ENCODE measurements at regions not wholly inside any gene's neighbourhood (a gene's known extent, or its start where the extent isn't known, plus 50 kb on each side); places are given as distances from the start of the nearest gene placed in this dataset.

- no peak for DNase-seq (ENCODE audit: low spot score)
These were observed 60.9 kb upstream of the ZNF469 start for GRCh38 chr16:88321635-88322499.

GRCh38 chr16:88322500-88322970, 60.2 kb upstream of the ZNF469 start:
- no peak for DNase-seq (ENCODE audit: low spot score)

GRCh38 chr16:88323041-88323440, 59.7 kb upstream of the ZNF469 start:
- DNase-seq (ENCODE audit: low spot score): no peak

GRCh38 chr16:88323546-88324330, 59.0 kb upstream of the ZNF469 start:
- no peak for DNase-seq (ENCODE audit: low spot score)

GRCh38 chr16:88325087-88325750, 57.5 kb upstream of the ZNF469 start:
- no peak for DNase-seq (ENCODE audit: low spot score)

- DNase-seq (ENCODE audit: low spot score): no peak
These were observed 56.8 kb upstream of the ZNF469 start for GRCh38 chr16:88325976-88326375.

- DNase-seq (ENCODE audit: low spot score): no peak
These were observed 55.9 kb upstream of the ZNF469 start for GRCh38 chr16:88326611-88327485.

GRCh38 chr16:88327561-88328312, 55.0 kb upstream of the ZNF469 start:
- DNase-seq (ENCODE audit: low spot score): no peak

GRCh38 chr16:88328313-88328980, 54.3 kb upstream of the ZNF469 start:
- no peak for DNase-seq (ENCODE audit: low spot score)

GRCh38 chr16:88329726-88330700, 52.7 kb upstream of the ZNF469 start:
- no peak for DNase-seq (ENCODE audit: low spot score)

GRCh38 chr16:88330971-88331890, 51.5 kb upstream of the ZNF469 start:
- no peak for DNase-seq (ENCODE audit: low spot score)

GRCh38 chr16:88331989-88332920, 50.5 kb upstream of the ZNF469 start:
- DNase-seq (ENCODE audit: low spot score): peak; percentile 97

GRCh38 chr16:88332921-88333825, 49.6 kb upstream of the ZNF469 start:
- DNase-seq (ENCODE audit: low spot score): peak; percentile 41
